NCI-H2196 treated with DMSO at 0.1 percent for 48 hours (cell line): ENCODE measurements at regions not wholly inside any gene's neighbourhood (a gene's known extent, or its start where the extent isn't known, plus 50 kb on each side); places are given as distances from the start of the nearest gene placed in this dataset.

Experiments
- DNase-seq: peaks from one replicate; lab custom pipeline; 2025; ENCODE audit not compliant: unreplicated experiment; lab: John Stamatoyannopoulos, UW

DNA sequence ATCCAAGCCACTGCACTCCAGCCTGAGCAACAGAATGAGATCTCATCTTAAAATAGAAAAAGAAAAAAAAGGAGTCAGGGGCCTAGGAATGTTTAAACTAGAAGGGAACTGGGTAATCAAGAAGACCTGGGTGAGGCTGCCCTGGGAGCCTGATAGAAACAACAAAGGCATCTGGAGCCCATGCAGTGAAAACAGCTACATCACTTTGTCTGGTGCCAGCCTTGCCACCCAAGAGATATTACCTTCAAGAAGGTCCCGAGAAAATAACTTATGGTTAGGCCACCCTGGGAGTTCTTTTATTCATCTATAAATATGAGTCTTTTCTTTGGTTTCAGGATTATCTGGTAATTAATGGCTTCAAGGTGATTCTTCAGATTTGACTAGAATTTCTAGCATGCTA, 412.1 kb downstream of the METTL15 start:
- no peak for DNase-seq

DNA sequence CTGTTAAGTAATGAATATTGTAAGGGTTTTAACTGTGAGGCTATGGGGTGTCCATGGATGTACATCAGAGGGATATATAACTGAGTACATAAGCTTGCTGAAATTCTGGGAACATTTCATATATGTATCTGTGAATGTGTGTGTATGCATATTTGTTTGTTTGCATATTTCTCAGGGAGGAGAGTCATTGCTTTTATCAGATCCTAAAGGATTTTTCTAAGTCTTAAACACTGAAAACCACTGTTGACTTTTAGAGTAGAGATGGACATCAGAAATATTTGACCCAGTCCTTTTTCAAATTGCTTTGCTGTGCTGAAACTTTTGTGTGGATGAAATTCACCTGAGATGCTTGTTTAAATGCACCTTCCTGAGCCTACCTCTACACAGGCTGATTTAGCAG, 410.6 kb downstream of the METTL15 start:
- DNase-seq: no peak

DNA sequence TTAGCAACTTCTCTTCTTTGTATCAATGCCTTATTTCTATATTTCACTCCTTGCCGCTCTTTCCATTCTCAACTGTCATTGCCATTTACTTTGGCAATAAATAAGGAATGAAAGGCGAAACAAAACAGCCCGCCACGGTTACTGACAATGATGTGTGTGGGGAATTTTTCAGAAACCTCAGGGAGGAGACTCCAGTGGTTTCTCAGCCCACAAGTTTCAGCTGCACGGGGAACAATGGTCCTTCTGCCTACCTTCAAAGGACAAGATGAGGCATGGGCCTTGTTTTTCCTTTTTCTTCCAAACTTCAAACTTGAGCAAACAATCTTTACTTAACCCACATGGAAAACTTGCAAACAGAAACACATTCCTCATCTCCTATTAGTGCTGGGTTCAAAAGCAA, 409.4 kb downstream of the METTL15 start:
- DNase-seq: no peak

DNA sequence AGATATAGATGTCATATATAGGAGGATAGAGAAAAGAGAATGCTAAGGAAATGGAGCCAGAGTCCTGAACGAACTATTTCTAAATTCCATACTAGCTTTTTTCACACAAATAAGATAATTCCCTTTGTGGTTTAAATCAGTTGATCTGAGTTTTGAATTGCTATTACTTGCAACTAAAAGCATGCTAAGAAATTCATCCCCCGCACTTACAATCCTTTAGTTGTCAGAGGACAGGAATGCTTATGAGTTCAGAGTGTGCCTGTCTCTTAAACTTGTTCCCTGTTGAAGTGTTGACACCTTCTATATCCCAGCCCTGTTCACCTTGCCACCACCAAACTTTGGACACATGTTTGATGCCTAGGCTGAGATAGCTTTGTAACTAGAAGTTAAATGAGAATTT, 406.2 kb downstream of the METTL15 start:
- DNase-seq: no peak

DNA sequence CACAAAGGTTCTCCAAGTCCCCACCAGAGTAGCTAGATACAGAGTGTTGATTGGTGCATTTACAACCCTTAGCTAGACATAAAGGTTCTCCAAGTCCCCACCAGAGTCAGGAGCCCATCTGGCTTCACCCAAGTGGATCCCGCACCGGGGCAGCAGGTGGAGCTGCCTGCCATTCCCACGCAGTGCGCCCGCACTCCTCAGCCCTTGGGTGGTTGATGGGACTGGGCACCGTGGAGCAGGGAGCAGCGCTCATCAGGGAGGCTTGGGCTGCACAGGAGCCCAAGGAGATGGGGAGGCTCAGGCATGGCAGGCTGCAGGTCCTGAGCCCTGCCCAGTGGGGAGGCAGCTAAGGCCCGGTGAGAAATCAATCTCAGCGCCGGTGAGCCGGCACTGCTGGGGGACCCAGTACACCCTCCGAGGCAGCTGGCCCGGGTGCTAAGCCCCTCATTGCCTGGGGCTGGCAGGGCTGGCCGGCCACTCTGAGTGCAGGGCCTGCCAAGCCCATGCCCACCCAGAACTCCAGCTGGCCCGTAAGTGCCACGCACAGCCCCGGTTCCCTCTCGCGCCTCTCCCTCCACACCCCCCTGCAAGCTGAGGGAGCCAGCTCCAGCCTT, 404.1 kb downstream of the METTL15 start:
- DNase-seq: no peak

DNA sequence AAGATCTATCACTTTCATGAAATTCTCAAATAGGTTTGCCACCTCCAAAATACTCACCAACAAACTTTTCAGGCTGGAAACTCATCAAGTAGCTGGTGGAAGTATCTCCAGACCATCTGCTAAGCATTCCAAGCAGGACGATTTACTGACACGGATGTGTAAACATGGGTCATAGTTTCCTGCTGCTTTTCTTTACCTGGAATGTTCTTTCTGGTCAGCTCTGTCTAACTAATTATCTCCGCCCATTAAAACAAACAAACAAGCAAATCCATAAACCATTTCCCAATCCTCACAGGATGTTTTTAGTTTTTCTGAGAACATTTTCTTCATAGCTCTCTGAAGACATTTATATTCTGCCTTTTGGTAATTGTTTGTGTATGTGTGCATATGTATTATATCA, 397.0 kb downstream of the METTL15 start:
- DNase-seq: no peak

DNA sequence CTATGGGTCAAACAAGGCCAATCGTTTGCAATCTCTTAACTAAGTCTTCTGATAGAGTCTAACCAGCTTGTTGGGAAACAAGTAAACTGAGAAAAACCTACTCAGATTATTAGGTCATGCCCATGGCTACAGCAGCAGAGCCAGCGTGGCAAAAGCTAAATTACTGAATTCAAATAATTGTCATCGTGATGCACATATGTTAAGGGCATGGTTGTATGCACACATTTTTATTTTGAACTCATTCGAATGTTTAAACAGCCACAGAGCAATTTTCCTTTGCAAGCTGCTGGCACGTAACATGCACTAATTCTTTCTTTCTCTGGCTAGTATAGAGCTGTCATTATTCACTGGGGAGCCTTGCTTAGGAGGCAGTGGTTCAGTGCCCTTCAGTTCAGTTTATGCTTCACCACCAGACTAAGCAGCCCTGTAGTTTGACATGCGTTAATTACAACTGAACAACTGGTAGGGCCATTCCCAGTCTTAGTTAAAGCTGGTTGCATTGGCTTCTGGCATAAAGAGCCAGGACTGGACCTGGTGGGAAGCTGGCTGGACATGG, 396.4 kb downstream of the METTL15 start:
- no peak for DNase-seq

DNA sequence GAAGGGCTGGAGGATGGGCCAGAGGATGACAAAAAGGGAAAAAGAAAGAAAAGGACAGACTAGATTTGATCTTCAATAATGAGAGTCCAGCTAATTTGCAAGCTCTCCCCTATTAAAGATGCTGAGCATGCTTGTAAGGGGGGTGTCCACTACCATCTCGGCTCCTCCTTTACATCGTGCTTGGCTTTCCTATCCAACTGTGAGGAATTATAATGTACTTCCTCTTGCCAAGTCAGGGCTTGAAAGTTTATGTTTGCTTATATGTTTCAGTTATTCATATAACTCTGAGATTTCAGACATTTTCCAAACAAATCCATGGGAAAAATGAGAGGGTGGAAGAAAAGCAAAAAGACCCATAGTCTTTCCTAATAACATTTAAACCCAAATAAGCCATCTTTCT, 387.1 kb downstream of the METTL15 start:
- no peak for DNase-seq

DNA sequence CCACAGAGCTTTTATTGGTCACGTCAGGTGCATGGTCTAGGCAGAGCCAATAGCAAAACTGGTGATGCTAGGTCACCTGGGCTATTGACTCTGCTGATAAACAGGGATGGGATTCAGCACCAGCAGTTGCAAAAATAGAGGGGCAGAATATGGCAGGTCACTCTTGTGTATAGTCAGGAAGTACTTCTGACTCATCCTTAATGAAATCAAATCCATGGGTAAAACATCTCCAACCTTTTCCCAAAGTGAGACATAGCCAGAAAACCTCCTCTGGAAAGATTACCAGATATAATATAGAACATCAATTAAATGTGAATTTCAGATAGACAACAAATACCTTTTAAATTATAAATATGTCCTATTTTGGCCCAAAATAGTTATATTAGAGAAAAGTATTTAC, 383.2 kb downstream of the METTL15 start:
- no peak for DNase-seq

DNA sequence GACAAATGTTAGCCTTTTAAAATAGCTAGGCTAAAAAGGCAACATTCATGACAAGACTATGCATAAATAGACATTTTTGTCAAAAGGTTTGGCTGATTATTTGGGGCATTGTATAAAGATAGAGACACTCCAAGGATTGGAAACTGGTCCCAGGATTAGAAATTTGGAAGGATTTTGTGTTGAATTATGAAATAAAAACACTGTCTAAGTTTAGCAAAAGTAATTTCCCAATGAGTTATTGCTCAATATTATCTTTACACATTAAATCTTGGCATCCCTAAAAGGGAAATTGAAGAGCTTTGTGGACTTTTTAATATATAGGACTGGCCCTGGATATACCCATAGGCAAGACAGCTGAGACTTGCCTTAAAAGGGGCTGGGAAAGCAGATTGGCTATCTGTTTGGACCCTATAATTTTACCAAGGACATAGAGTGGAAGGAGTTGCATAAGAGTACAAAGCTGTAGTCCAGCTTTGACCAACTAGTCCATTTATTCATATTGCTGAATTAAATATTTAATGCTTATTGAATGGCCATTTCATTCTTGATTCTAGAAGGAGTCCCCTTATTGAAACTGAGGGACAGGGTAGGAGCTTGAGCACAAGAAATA, 382.7 kb downstream of the METTL15 start:
- no peak for DNase-seq

DNA sequence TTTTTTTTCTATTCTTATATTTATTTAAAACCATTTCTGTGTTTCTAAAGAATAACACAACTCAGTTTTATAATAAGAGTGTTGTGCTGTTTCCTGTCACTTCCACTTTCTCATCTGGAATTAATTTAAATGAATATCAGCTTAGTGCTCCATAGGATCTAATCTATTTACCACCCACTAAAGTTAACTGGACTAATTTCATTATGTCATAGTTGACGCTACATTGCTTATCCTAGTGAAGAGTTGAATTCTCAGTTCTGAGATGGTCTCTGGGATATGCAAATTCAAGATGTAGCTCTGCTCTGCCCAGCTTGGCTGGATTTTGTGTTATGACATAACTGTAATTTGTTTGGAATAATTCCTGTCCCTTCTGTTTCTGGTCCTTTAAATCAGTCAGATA, 380.1 kb downstream of the METTL15 start:
- DNase-seq: no peak

DNA sequence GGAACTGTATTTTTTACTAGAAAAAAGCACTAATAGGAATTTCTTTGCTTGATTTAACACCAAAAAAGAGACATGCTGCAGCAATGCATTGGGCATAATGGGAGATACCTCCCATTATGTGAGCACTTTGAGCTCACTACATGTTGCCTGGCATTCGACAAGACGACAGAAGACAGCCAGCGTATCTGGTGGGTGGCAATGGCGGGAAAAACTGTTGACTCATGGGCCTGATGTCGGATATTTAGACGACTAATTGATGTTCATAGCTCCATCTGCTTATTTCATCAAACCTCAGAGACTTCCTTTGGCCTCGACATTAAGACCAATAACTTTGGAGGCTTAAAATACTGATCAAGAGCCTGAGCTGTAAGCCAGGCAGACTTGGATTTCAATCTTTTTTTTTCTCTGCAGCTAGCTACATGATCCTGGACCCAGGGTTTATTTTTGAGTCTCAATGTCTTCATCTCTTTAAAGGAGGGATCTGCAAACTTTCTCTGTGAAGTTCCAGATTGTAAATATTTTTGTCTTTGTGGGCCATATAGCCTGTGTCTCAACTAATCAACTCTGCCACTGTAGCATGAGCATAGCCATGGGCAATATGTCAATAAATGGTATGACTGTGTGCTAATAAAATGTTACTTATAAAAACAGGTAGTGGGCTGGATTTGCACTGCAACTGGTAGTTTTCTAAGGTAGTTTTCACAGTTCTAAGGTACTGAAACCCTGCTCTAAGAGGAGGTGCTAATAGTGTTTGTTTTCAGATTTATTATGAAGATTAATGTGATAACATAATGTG, 375.1 kb downstream of the METTL15 start:
- DNase-seq: no peak

DNA sequence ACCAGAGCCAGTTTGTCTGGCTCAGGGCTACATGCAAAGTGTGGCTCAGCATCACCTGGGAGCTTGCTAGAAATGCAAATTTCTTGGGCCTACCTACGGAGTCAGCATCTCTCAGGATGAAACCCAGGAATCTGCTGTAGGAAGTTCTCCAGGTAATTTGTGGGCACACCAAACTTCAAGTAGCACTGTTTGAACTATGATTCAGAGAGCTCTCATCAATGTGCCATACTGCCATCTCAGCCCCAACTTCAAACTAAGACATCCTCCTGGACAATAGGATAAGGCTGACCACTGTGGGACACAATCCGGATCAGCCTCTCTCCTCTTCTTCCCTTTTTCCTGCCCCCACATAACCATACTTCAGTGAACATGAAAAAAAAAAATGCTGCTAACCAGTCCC, 374.5 kb downstream of the METTL15 start:
- no peak for DNase-seq

DNA sequence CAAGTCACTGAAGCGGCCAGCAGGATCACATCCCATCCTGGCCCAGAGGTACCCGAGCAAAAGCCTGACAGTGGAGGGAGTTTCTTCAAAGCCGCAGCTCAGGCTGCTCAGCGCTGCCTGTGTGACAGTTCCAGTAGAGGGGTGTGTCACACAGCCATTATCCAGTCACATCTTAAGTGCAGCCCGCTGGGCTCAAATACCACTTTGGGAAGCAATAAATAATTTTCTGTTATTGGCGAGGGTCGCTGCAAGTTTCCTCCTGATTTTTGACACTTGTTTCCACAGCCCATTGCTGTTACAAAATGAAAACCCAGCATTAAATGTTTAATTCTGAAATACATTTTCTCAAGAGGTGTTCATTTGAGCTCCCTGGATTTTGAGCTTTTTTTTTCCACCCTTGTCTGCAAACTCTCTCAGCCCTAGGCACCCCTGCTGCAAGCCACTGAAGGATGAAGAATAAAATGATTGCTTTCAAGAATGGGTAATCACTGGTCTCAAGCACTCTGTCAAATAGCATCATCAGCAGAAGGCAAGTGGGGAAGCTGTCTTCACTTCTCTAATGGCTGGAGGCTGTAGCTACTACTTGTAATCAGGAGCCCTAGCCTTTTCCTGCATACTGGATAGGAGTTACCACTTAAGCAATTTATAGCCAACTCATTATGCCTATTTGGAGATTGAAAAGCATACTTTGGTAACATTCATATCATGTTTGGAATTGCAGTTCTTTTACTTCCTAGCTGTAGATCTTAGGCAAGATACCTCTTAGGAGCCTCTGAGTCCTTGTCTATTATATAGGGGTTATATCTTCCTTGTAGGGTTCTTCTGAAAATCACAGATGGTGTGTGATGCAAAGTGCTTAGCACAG, 373.7 kb downstream of the METTL15 start:
- DNase-seq: no peak

DNA sequence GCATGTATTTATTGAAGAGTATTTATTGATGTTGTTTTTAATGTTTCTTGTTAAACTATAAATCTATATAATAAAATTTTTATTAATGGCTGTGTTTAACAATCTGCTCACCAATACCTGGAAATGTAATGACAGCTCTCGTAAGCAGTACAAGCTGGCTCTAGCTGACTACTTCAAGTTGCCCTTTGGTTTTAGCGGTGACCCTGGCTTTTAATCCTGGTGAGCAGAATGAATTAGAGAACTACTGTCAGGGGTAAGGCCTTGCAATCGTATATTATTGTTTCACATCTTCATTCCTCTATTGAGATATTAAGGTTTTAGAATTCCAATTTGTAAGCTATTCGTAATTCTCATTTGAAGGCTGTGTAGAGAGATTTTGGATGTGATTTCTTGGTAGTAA, 372.2 kb downstream of the METTL15 start:
- no peak for DNase-seq

DNA sequence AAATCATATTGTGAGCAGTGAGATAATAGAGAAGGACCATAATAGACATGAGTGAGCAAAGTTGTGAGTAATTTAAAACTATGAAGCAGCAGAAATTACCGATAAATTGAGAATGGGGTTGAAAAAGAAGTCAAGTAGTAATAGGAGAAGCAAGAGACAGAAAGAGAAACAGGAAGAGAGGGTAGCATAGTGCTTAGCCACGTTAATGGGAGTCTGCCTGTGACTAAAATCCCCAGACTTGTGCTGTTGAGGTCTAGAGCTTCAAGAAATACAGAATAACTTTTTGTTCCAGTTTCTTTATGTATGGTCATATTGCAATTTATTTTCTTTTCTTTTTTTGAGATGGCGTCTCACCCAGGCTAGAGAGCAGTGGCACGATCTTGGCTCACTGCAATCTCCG, 368.7 kb downstream of the METTL15 start:
- DNase-seq: no peak

DNA sequence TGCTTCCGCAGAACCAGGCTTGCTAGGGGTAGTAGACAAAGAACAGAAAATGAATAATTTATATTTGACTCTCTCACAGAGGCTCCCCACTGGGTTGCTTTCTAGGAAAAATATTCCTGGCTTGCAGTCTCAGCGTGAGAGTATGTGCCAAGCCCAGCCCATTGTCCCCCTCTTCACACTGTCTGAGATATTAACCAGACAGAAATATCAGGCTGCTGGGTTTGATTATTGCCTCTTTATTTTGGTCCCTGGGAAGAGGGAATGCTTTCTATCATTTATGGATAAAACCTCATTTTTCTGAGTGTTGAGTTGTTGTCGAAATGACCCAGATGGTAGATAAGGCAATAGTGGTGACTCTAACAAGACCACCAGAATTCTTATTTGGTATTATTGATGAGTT, 367.9 kb downstream of the METTL15 start:
- no peak for DNase-seq

DNA sequence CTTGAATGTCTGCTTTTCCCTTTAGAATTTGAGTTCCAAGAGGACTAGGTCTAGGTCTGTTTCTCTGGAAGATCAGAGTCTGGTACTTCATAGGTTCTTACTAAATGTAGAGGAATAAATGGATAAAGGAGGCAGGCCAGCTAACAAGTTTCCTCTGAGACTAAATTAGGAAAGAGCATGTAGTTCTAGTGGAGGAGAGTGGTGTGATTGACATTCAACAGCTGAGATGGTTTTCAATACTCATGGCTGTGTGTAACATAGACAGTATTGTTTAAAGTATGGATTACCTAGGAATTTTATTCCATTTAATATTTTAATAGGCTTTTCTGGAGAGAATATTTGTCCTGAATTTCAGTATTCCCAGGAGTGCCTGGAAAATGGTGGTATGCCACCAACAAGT, 364.7 kb downstream of the METTL15 start:
- no peak for DNase-seq

DNA sequence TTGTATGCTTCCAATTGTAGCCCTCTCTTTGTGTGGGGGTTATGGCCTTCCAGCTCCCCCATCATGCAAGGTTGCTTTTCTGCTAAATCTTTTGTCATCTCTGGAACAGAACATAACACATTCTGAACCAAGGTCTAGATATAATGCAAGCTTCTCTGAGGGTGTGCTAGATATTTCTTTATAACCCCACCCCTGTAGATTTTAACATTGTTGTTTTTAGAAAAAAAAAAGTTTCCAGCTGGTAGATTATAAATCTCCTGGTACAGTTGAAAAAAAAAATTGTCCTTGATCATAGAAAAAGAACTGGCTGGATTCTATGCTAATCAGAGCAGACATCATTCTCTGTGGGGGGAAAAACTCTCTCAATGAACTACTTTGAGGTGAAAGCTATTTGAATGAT, 363.3 kb downstream of the METTL15 start:
- DNase-seq: no peak

DNA sequence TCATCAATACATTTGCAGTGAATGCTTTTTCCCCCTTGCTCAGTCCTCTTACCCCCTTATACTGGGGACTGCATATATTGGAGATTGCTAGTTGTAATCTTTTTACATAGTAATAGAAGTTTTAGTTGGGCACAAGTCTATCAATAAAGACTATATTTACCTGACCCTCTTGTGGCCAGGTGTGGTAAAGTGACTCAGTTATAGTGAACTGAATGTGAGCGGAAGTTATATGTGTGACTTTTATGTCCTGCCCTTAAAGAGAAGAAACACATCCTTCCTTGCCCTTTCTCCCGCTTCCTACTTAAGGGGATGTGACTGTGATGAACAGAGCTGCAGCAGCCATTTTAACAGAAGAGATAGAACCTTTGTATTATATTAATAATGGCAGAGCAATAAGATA, 362.0 kb downstream of the METTL15 start:
- DNase-seq: no peak

DNA sequence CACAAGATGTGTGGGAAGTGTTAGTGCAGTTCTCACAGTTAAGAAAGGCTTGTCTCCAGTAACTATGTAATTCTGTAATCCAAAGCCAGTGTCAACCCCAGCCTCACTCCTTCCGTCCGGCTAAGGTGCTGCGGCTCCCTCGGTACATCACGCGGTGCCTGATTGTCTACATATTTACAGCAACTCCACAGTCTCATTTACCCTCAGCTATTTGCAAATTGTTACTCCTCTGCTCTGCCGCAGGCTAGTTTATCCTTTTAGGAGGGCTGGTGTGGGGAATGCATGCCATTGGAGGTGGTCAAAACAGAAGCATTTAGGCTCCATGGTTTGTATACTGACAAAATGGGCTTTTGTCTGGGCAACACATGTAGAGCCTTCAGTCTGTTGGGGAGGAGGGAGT, 358.3 kb downstream of the METTL15 start:
- no peak for DNase-seq
